NT2/D1 (cell line): ENCODE measurements at regions not wholly inside any gene's neighbourhood (a gene's known extent, or its start where the extent isn't known, plus 50 kb on each side); places are given as distances from the start of the nearest gene placed in this dataset.

Experiments
- SUZ12 ChIP-seq: IDR thresholded peaks from 2 replicates; pipeline ENCODE4 v1.6.1; 2011; ENCODE audit not compliant: insufficient read length, insufficient read depth; ENCODE audit errors: extremely low read depth
- YY1 ChIP-seq: IDR thresholded peaks from 2 replicates; pipeline ENCODE4 v1.6.1; 2011; ENCODE audit not compliant: insufficient read length, insufficient read depth
- ZNF274 ChIP-seq: IDR thresholded peaks from 2 replicates; pipeline ENCODE4 v1.6.1; 2011; ENCODE audit warnings: mild to moderate bottlenecking, low read depth, low read length

DNA sequence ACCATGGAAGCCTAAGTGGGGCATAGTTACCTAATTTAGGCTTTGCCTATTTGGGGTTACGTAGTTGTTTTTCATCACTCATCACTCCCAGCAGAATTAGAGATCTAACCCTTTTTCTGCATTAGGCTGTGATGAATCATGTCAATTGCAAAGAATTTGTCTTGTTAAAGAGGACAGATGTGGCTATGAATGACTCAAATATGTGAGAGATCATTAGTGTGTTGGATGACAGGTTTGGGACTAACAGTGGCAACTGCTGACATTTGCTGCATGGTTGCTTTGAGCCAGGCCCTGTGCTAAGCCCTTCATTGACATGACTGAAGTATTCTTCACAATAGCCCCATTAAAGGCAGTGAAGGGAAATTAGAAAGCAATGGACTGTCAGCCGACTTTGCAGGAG is 83.4 kb upstream of the BMPER start:
- TF ChIP-seq SUZ12 (no peak), ZNF274 (no peak), YY1 (no peak)
